ENCODE measurements at regions not wholly inside any gene's neighbourhood (a gene's known extent, or its start where the extent isn't known, plus 50 kb on each side); places are given as distances from the start of the nearest gene placed in this dataset.
"Not testable (repeated sequence)": the region's sequence is repeated elsewhere in the genome, so short reads cannot be mapped to it uniquely, and the experiment has no call there.

GRCh38 chr16:9655051-9655450 is 527.2 kb downstream of the GRIN2A start:
- Histone ChIP-seq H4K20me1 (no peaks in the 10 kb centered on the region), H3K4me3 (no peak overlapping the region), H3K27ac (no peak overlapping the region), H3K36me3 (no peaks in the 10 kb centered on the region), H3K4me2 (no peak overlapping the region), H3K9me3 (replicated peaks in 1 of 11) (no peaks in the 10 kb centered on the region), H3K4me1 (no peaks in the 10 kb centered on the region), H3K9ac (no peak overlapping the region), H3K27me3 (no peaks in the 10 kb centered on the region)
- no peak for TF ChIP-seq Cebpa-rat (IDR thresholded peaks at IDR 0.05)

- Histone ChIP-seq H3K27ac (no peak overlapping the region), H3K4me1 (no peaks in the 10 kb centered on the region), H3K36me3 (no peaks in the 10 kb centered on the region), H3K9me3 (replicated peaks in 1 of 11) (no peaks in the 10 kb centered on the region), H4K20me1 (no peaks in the 10 kb centered on the region), H3K4me2 (no peak overlapping the region), H3K27me3 (no peaks in the 10 kb centered on the region), H3K9ac (no peak overlapping the region), H3K4me3 (no peak overlapping the region)
- TF ChIP-seq Cebpa-rat (IDR thresholded peaks at IDR 0.05), result no peak
These were observed 524.6 kb downstream of the GRIN2A start for GRCh38 chr16:9657641-9658040.

- H3K4me1 ChIP-seq, result no peaks in the 10 kb centered on the region
- H3K36me3 ChIP-seq, result no peaks in the 10 kb centered on the region
- no peak overlapping the region for H3K4me3 ChIP-seq
- H3K27ac ChIP-seq, result no peak overlapping the region
- no peaks in the 10 kb centered on the region for H4K20me1 ChIP-seq
- no peak for TF ChIP-seq Cebpa-rat (IDR thresholded peaks at IDR 0.05)
- no peak overlapping the region for H3K9ac ChIP-seq
- no peak overlapping the region for H3K4me2 ChIP-seq
- no peaks in the 10 kb centered on the region for H3K27me3 ChIP-seq
- H3K9me3 ChIP-seq (replicated peaks in 1 of 11), result no peaks in the 10 kb centered on the region
These were observed 524.1 kb downstream of the GRIN2A start for GRCh38 chr16:9658164-9658563.

GRCh38 chr16:9658586-9658985 is 523.6 kb downstream of the GRIN2A start:
- Histone ChIP-seq H3K4me1 (no peaks in the 10 kb centered on the region), H3K9me3 (replicated peaks in 1 of 11) (no peaks in the 10 kb centered on the region), H3K27ac (no peak overlapping the region), H3K36me3 (no peaks in the 10 kb centered on the region), H4K20me1 (no peaks in the 10 kb centered on the region), H3K4me3 (no peak overlapping the region), H3K27me3 (no peaks in the 10 kb centered on the region), H3K9ac (no peak overlapping the region), H3K4me2 (no peak overlapping the region)
- no peak for TF ChIP-seq Cebpa-rat (IDR thresholded peaks at IDR 0.05)

- Histone ChIP-seq H3K4me2 (no peak overlapping the region), H3K4me3 (no peak overlapping the region), H4K20me1 (no peaks in the 10 kb centered on the region), H3K27me3 (no peaks in the 10 kb centered on the region), H3K9ac (no peak overlapping the region), H3K9me3 (replicated peaks in 1 of 11) (no peaks in the 10 kb centered on the region), H3K36me3 (no peaks in the 10 kb centered on the region), H3K27ac (no peak overlapping the region), H3K4me1 (no peaks in the 10 kb centered on the region)
- no peak for TF ChIP-seq Cebpa-rat (IDR thresholded peaks at IDR 0.05)
These were observed 521.3 kb downstream of the GRIN2A start for GRCh38 chr16:9660898-9661297.

GRCh38 chr16:9661336-9662017 is 520.8 kb downstream of the GRIN2A start:
- Histone ChIP-seq H3K4me3 (no peak overlapping the region), H4K20me1 (no peaks in the 10 kb centered on the region), H3K9ac (no peak overlapping the region), H3K27me3 (no peaks in the 10 kb centered on the region), H3K9me3 (replicated peaks in 1 of 11) (no peaks in the 10 kb centered on the region), H3K4me2 (no peak overlapping the region), H3K4me1 (no peaks in the 10 kb centered on the region), H3K36me3 (no peaks in the 10 kb centered on the region), H3K27ac (no peak overlapping the region)
- TF ChIP-seq Cebpa-rat (IDR thresholded peaks at IDR 0.05), result no peak

- TF ChIP-seq Cebpa-rat (IDR thresholded peaks at IDR 0.05), result no peak
- no peaks in the 10 kb centered on the region for H3K4me1 ChIP-seq
- no peaks in the 10 kb centered on the region for H3K36me3 ChIP-seq
- H3K27ac ChIP-seq, result no peak overlapping the region
- H3K27me3 ChIP-seq, result no peaks in the 10 kb centered on the region
- H3K9ac ChIP-seq, result no peak overlapping the region
- no peaks in the 10 kb centered on the region for H3K9me3 ChIP-seq (replicated peaks in 1 of 11)
- H3K4me2 ChIP-seq, result no peak overlapping the region
- no peak overlapping the region for H3K4me3 ChIP-seq
- H4K20me1 ChIP-seq, result no peaks in the 10 kb centered on the region
These were observed 518.6 kb downstream of the GRIN2A start for GRCh38 chr16:9663588-9663987.

- H3K27me3 ChIP-seq, result no peaks in the 10 kb centered on the region
- H3K9ac ChIP-seq, result no peak overlapping the region
- no peak overlapping the region for H3K4me2 ChIP-seq
- H3K36me3 ChIP-seq, result no peaks in the 10 kb centered on the region
- no peak overlapping the region for H3K4me3 ChIP-seq
- no peak for TF ChIP-seq Cebpa-rat (IDR thresholded peaks at IDR 0.05)
- H3K4me1 ChIP-seq, result no peaks in the 10 kb centered on the region
- H3K9me3 ChIP-seq (replicated peaks in 1 of 11), result no peaks in the 10 kb centered on the region
- no peak overlapping the region for H3K27ac ChIP-seq
- no peaks in the 10 kb centered on the region for H4K20me1 ChIP-seq
These were observed 516.4 kb downstream of the GRIN2A start for GRCh38 chr16:9665851-9666271.

GRCh38 chr16:9666834-9667480 is 515.3 kb downstream of the GRIN2A start:
- Histone ChIP-seq H3K9me3 (replicated peaks in 1 of 11) (no peaks in the 10 kb centered on the region), H3K27me3 (no peaks in the 10 kb centered on the region), H3K4me3 (no peak overlapping the region), H3K36me3 (no peaks in the 10 kb centered on the region), H4K20me1 (no peaks in the 10 kb centered on the region), H3K4me2 (no peak overlapping the region), H3K27ac (no peak overlapping the region), H3K9ac (no peak overlapping the region), H3K4me1 (no peaks in the 10 kb centered on the region)
- TF ChIP-seq Cebpa-rat (IDR thresholded peaks at IDR 0.05), result no peak

GRCh38 chr16:9670033-9670432 is 512.2 kb downstream of the GRIN2A start:
- H3K27ac ChIP-seq, result no peak overlapping the region
- no peak overlapping the region for H3K9ac ChIP-seq
- no peaks in the 10 kb centered on the region for H3K27me3 ChIP-seq
- H3K4me2 ChIP-seq, result no peak overlapping the region
- no peaks in the 10 kb centered on the region for H3K36me3 ChIP-seq
- H3K4me1 ChIP-seq, result no peaks in the 10 kb centered on the region
- H3K4me3 ChIP-seq, result no peak overlapping the region
- TF ChIP-seq Cebpa-rat (IDR thresholded peaks at IDR 0.05), result no peak
- H4K20me1 ChIP-seq, result no peaks in the 10 kb centered on the region
- H3K9me3 ChIP-seq (replicated peaks in 1 of 11), result no peaks in the 10 kb centered on the region

GRCh38 chr16:9670616-9671015 is 511.6 kb downstream of the GRIN2A start:
- not testable (repeated sequence) for H3K9me3 ChIP-seq (replicated peaks in 1 of 11); H3K4me1 ChIP-seq; H3K9ac ChIP-seq; H3K36me3 ChIP-seq; H3K27me3 ChIP-seq; H4K20me1 ChIP-seq; H3K4me3 ChIP-seq; H3K27ac ChIP-seq; H3K4me2 ChIP-seq

- H3K27ac ChIP-seq; H3K4me3 ChIP-seq; H3K9ac ChIP-seq; H4K20me1 ChIP-seq; H3K4me1 ChIP-seq; H3K9me3 ChIP-seq (replicated peaks in 1 of 11); H3K27me3 ChIP-seq; H3K36me3 ChIP-seq; H3K4me2 ChIP-seq: not testable (repeated sequence)
These were observed 505.5 kb downstream of the GRIN2A start for GRCh38 chr16:9676560-9677300.

Measured in BLaER1 treated with 17β-estradiol and CSF1 and Interleukin-3, amounts not matched to agents 10 nM and 100 nM (cell line).